Activated CD8-positive, alpha-beta memory T cell treated with anti-CD3 and anti-CD28 coated beads, Interleukin-2, amount 10 ng/mL, durations not matched to agents 7 days and 5 days (primary cell): ENCODE measurements at regions not wholly inside any gene's neighbourhood (a gene's known extent, or its start where the extent isn't known, plus 50 kb on each side); places are given as distances from the start of the nearest gene placed in this dataset.

Experiments used
- ATAC-seq: fragments of 150-1000 bp; cut with Tn5 transposase; one replicate; pipeline ENCODE4 v1.10.0; 2021; ENCODE audit warnings: moderate library complexity
- CTCF ChIA-PET: fragments of 350-600 bp; sonication (Branson Sonifier 250); formaldehyde crosslinking; loops from one replicate; lab custom pipeline; 2021; ENCODE audit warnings: antibody characterized with exemption; lab: Charles Lee
- DNase-seq: peaks from one replicate; pipeline ENCODE4 v3.0.0-alpha.2; 2020
- H3K27ac Mint-ChIP-seq: one replicate; pipeline ENCODE4 v1.8.0; 2021; ENCODE audit warnings: mild to moderate bottlenecking, mixed read lengths
- H3K27me3 Mint-ChIP-seq: one replicate; pipeline ENCODE4 v1.8.0; 2021; ENCODE audit warnings: mixed read lengths
- H3K36me3 Mint-ChIP-seq: one replicate; pipeline ENCODE4 v1.8.0; 2021; ENCODE audit warnings: mild to moderate bottlenecking, mixed read lengths
- H3K4me1 Mint-ChIP-seq: one replicate; pipeline ENCODE4 v1.8.0; 2021; ENCODE audit warnings: mixed read lengths
- H3K4me3 Mint-ChIP-seq: one replicate; pipeline ENCODE4 v1.8.0; 2021; ENCODE audit warnings: mild to moderate bottlenecking, moderate library complexity, mixed read lengths
- H3K9me3 Mint-ChIP-seq: one replicate; pipeline ENCODE4 v1.8.0; 2022; ENCODE audit warnings: low read depth, mixed read lengths

- Mint-ChIP-seq H3K9me3 (no peaks in the 10 kb centered on the region), H3K4me1 (peaks cover 2% of the 10 kb centered on the region), H3K36me3 (no peaks in the 10 kb centered on the region), H3K27me3 (peaks cover 2% of the 10 kb centered on the region), H3K4me3 (no peak overlapping the region), H3K27ac (no peak overlapping the region)
- ATAC-seq (peak; percentile 23), DNase-seq (no peak)
- CTCF ChIA-PET = no interaction called here
Observed at GRCh38 chr11:119509969-119510401, 87.0 kb upstream of the THY1 start.

GRCh38 chr11:119509282-119509841 lies 86.4 kb upstream of the THY1 start:
- Mint-ChIP-seq H3K27ac (no peak overlapping the region), H3K27me3 (no peaks in the 10 kb centered on the region), H3K9me3 (no peaks in the 10 kb centered on the region), H3K36me3 (no peaks in the 10 kb centered on the region), H3K4me1 (peaks cover 2% of the 10 kb centered on the region), H3K4me3 (no peak overlapping the region)
- DNase-seq (no peak), ATAC-seq (no peak)
- CTCF ChIA-PET = no interaction called here

GRCh38 chr11:119506436-119506835 lies 83.5 kb upstream of the THY1 start:
- CTCF ChIA-PET = no interaction called here
- Mint-ChIP-seq H3K27me3 (no peaks in the 10 kb centered on the region), H3K9me3 (no peaks in the 10 kb centered on the region), H3K27ac (no peak overlapping the region), H3K4me1 (peaks cover 2% of the 10 kb centered on the region), H3K4me3 (no peak overlapping the region), H3K36me3 (no peaks in the 10 kb centered on the region)
- DNase-seq (no peak), ATAC-seq (no peak)

- H3K36me3 Mint-ChIP-seq = no peaks in the 10 kb centered on the region
- CTCF ChIA-PET = no interaction called here
- no peaks in the 10 kb centered on the region for H3K27me3 Mint-ChIP-seq
- H3K4me3 Mint-ChIP-seq = no peak overlapping the region
- ATAC-seq = no peak
- H3K9me3 Mint-ChIP-seq = no peaks in the 10 kb centered on the region
- DNase-seq = no peak
- H3K27ac Mint-ChIP-seq = no peak overlapping the region
- H3K4me1 Mint-ChIP-seq = peaks cover 2% of the 10 kb centered on the region
Observed at GRCh38 chr11:119505861-119506260, 82.9 kb upstream of the THY1 start.

- no peak for DNase-seq
- Mint-ChIP-seq H3K4me1 (no peaks in the 10 kb centered on the region), H3K27ac (no peak overlapping the region), H3K36me3 (no peaks in the 10 kb centered on the region), H3K9me3 (no peaks in the 10 kb centered on the region), H3K4me3 (no peak overlapping the region), H3K27me3 (peaks cover 6% of the 10 kb centered on the region)
- no peak for ATAC-seq
- CTCF ChIA-PET = interaction anchor here (1.2 kb wide), 1 partner anchor 21 kb away, joined by 3 read pairs; no protein-coding TSS in a partner anchor
Observed at GRCh38 chr11:119505071-119505470, 82.1 kb upstream of the THY1 start.

- DNase-seq = no peak
- no peak overlapping the region for H3K27ac Mint-ChIP-seq
- CTCF ChIA-PET = interaction anchor here (1.2 kb wide), 1 partner anchor 20 kb away, joined by 3 read pairs; no protein-coding TSS in a partner anchor
- no peaks in the 10 kb centered on the region for H3K4me1 Mint-ChIP-seq
- H3K4me3 Mint-ChIP-seq = no peak overlapping the region
- H3K9me3 Mint-ChIP-seq = no peaks in the 10 kb centered on the region
- H3K27me3 Mint-ChIP-seq = peaks cover 10% of the 10 kb centered on the region
- ATAC-seq = no peak
- H3K36me3 Mint-ChIP-seq = no peaks in the 10 kb centered on the region
Observed at GRCh38 chr11:119504371-119504770, 81.4 kb upstream of the THY1 start.

- CTCF ChIA-PET = no interaction called here
- no peak overlapping the region for H3K27ac Mint-ChIP-seq
- peaks cover 16% of the 10 kb centered on the region for H3K27me3 Mint-ChIP-seq
- H3K36me3 Mint-ChIP-seq = no peaks in the 10 kb centered on the region
- no peak for DNase-seq
- no peak for ATAC-seq
- H3K4me3 Mint-ChIP-seq = no peak overlapping the region
- no peaks in the 10 kb centered on the region for H3K9me3 Mint-ChIP-seq
- no peaks in the 10 kb centered on the region for H3K4me1 Mint-ChIP-seq
Observed at GRCh38 chr11:119501777-119502405, 78.9 kb upstream of the THY1 start.

GRCh38 chr11:119497717-119498116 lies 74.7 kb upstream of the THY1 start:
- no peaks in the 10 kb centered on the region for H3K4me1 Mint-ChIP-seq
- CTCF ChIA-PET = no interaction called here
- H3K9me3 Mint-ChIP-seq = no peaks in the 10 kb centered on the region
- H3K27ac Mint-ChIP-seq = no peak overlapping the region
- ATAC-seq (no peak), DNase-seq (no peak)
- no peaks in the 10 kb centered on the region for H3K36me3 Mint-ChIP-seq
- peaks cover 20% of the 10 kb centered on the region for H3K27me3 Mint-ChIP-seq
- no peak overlapping the region for H3K4me3 Mint-ChIP-seq

- no peak overlapping the region for H3K4me3 Mint-ChIP-seq
- H3K9me3 Mint-ChIP-seq = no peaks in the 10 kb centered on the region
- no peaks in the 10 kb centered on the region for H3K36me3 Mint-ChIP-seq
- CTCF ChIA-PET = no interaction called here
- H3K27me3 Mint-ChIP-seq = peaks cover 20% of the 10 kb centered on the region
- ATAC-seq = no peak
- DNase-seq = no peak
- H3K4me1 Mint-ChIP-seq = no peaks in the 10 kb centered on the region
- no peak overlapping the region for H3K27ac Mint-ChIP-seq
Observed at GRCh38 chr11:119496997-119497396, 74.0 kb upstream of the THY1 start.

GRCh38 chr11:119496469-119496868 lies 73.5 kb upstream of the THY1 start:
- ATAC-seq (no peak), DNase-seq (no peak)
- Mint-ChIP-seq H3K27me3 (peaks cover 20% of the 10 kb centered on the region), H3K4me3 (no peak overlapping the region), H3K36me3 (no peaks in the 10 kb centered on the region), H3K9me3 (no peaks in the 10 kb centered on the region), H3K4me1 (no peaks in the 10 kb centered on the region), H3K27ac (no peak overlapping the region)
- CTCF ChIA-PET = no interaction called here

- CTCF ChIA-PET = interaction anchor here (1.1 kb wide), 1 partner anchor 19 kb away, joined by 3 read pairs; no protein-coding TSS in a partner anchor
- no peak overlapping the region for H3K4me3 Mint-ChIP-seq
- peaks cover 7% of the 10 kb centered on the region for H3K27me3 Mint-ChIP-seq
- no peak for ATAC-seq
- no peak overlapping the region for H3K27ac Mint-ChIP-seq
- no peaks in the 10 kb centered on the region for H3K36me3 Mint-ChIP-seq
- no peaks in the 10 kb centered on the region for H3K9me3 Mint-ChIP-seq
- DNase-seq = peak; percentile 46
- no peaks in the 10 kb centered on the region for H3K4me1 Mint-ChIP-seq
Observed at GRCh38 chr11:119493712-119494111, 70.7 kb upstream of the THY1 start.

GRCh38 chr11:119491753-119492510 lies 69.0 kb upstream of the THY1 start:
- peaks cover 4% of the 10 kb centered on the region for H3K27me3 Mint-ChIP-seq
- no peak overlapping the region for H3K4me3 Mint-ChIP-seq
- DNase-seq = no peak
- CTCF ChIA-PET = interaction anchor here (1.1 kb wide), 1 partner anchor 17 kb away, joined by 3 read pairs; no protein-coding TSS in a partner anchor
- no peaks in the 10 kb centered on the region for H3K9me3 Mint-ChIP-seq
- H3K36me3 Mint-ChIP-seq = no peaks in the 10 kb centered on the region
- no peak for ATAC-seq
- H3K4me1 Mint-ChIP-seq = no peaks in the 10 kb centered on the region
- H3K27ac Mint-ChIP-seq = no peak overlapping the region

GRCh38 chr11:119490253-119491006 lies 67.5 kb upstream of the THY1 start:
- peaks cover 7% of the 10 kb centered on the region for H3K27me3 Mint-ChIP-seq
- DNase-seq (no peak), ATAC-seq (no peak)
- H3K4me3 Mint-ChIP-seq = no peak overlapping the region
- H3K9me3 Mint-ChIP-seq = no peaks in the 10 kb centered on the region
- H3K27ac Mint-ChIP-seq = no peak overlapping the region
- CTCF ChIA-PET = no interaction called here
- H3K36me3 Mint-ChIP-seq = no peaks in the 10 kb centered on the region
- no peaks in the 10 kb centered on the region for H3K4me1 Mint-ChIP-seq
